ENCODE measurements at regions not wholly inside any gene's neighbourhood (a gene's known extent, or its start where the extent isn't known, plus 50 kb on each side); places are given as distances from the start of the nearest gene placed in this dataset.

DNA sequence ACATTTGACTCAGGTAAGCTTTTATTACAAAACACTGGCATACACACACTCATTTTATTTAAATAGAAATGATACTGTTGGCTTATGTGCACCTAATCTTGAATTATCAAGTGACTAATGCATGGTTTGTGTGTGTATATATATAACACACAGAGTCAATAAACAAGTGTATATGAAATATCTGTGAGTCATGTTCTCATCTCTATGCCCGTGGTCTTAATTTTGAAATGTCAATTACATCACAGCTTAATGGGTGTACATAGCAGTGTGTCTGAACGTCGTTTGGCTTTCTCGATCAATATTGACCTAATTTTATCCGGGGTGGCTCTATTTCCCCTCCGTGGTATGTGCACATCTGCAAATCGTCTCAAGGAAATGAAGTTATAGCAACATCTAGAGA is 104.0 kb upstream of the ZFP64 start:
- peaks cover 0 to 10% (median 6%) of the 10 kb centered on the region in 8 donors for H3K9me3 ChIP-seq
- 79 to 91% (median 86%) methylated on average over 7 of the region's 7 CpGs for WGBS, 5 donors
- DNase-seq: no peak
- H3K36me3 ChIP-seq: no peaks in the 10 kb centered on the region
- TF ChIP-seq, protein P1, sequence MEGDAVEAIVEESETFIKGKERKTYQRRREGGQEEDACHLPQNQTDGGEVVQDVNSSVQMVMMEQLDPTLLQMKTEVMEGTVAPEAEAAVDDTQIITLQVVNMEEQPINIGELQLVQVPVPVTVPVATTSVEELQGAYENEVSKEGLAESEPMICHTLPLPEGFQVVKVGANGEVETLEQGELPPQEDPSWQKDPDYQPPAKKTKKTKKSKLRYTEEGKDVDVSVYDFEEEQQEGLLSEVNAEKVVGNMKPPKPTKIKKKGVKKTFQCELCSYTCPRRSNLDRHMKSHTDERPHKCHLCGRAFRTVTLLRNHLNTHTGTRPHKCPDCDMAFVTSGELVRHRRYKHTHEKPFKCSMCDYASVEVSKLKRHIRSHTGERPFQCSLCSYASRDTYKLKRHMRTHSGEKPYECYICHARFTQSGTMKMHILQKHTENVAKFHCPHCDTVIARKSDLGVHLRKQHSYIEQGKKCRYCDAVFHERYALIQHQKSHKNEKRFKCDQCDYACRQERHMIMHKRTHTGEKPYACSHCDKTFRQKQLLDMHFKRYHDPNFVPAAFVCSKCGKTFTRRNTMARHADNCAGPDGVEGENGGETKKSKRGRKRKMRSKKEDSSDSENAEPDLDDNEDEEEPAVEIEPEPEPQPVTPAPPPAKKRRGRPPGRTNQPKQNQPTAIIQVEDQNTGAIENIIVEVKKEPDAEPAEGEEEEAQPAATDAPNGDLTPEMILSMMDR (IDR thresholded peaks at IDR 0.05 in 8 of 11, conservative IDR thresholded peaks at IDR 0.05 in 3 of 11): no peak
- H3K27me3 ChIP-seq (replicated peaks in 1 of 7): peaks cover 0 to 4% (median 0%) of the 10 kb centered on the region in 7 donors
- intact Hi-C loops (cut with DNase I; ENCODE audit: low total_unique reads): no loop called here
- no peak overlapping the region for H3K4me3 ChIP-seq
- no peak overlapping the region for H3K27ac ChIP-seq
- H3K4me1 ChIP-seq: no peaks in the 10 kb centered on the region

DNA sequence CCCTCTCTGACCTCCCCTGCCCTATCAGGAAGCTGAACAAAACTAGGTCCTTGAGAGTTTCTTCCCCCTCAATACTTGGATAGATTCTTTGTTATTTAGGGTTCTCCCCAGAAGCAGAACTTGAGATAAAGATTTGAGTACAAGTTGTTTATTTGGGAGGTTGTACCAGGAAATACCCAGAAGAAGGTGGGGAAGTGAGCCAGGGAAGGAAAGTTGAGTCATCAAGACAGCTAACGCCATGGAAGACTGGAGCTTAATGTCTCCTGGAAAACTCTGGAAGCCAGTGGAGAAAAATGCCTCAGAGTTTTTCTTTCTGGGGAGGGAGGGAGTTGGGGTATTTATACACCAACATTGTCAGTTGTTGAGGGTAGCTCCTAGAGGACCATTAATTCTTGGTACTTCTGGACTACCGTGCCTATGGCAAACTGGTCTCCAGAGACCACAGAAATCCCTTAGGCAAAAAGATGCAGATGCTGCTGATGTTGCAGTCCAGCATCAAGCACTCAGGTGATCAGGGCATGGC is 102.6 kb upstream of the ZFP64 start:
- peaks cover 0 to 4% (median 0%) of the 10 kb centered on the region in 7 donors for H3K27me3 ChIP-seq (replicated peaks in 1 of 7)
- no peaks in the 10 kb centered on the region for H3K36me3 ChIP-seq
- TF ChIP-seq, protein P1 (IDR thresholded peaks at IDR 0.05 in 8 of 11, conservative IDR thresholded peaks at IDR 0.05 in 3 of 11): no peak
- TF ChIP-seq POLR2A (IDR thresholded peaks at IDR 0.05): no peak
- no peak for TF ChIP-seq POLR2AphosphoS5 (IDR thresholded peaks at IDR 0.05)
- no peak for DNase-seq
- no peak overlapping the region for H3K4me3 ChIP-seq
- intact Hi-C loops (cut with DNase I; ENCODE audit: low total_unique reads): no loop called here
- peaks cover 0 to 10% (median 6%) of the 10 kb centered on the region in 8 donors for H3K9me3 ChIP-seq
- no peak overlapping the region for H3K27ac ChIP-seq
- H3K4me1 ChIP-seq: no peaks in the 10 kb centered on the region
- 53 to 92% (median 73%) methylated on average over 2 of the region's 2 CpGs for WGBS, 5 donors

DNA sequence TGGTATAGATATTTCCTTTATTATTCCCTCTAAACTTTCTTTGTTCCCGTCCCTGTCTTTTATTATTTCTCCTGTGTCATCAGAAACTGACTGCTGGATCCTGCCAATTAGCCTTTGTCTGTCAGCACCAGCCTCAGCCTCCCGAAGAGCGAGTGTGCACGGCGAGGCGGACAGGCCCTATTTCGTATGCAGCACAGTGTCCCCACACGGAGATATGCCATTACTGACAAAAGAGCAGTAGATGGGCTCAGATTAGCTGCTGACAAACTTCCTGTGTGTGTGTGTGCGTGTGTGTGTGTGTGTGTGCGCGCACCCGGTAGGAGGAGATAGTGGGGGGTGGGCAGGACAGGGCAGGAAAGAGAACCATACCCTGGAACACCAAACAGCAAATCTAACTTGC is 99.5 kb upstream of the ZFP64 start:
- H3K36me3 ChIP-seq: no peaks in the 10 kb centered on the region
- H3K4me3 ChIP-seq: no peak overlapping the region
- DNase-seq: no peak
- no peaks in the 10 kb centered on the region for H3K27me3 ChIP-seq (replicated peaks in 1 of 7)
- TF ChIP-seq, protein P1 (IDR thresholded peaks at IDR 0.05 in 8 of 11, conservative IDR thresholded peaks at IDR 0.05 in 3 of 11): no peak
- TF ChIP-seq POLR2A (IDR thresholded peaks at IDR 0.05): no peak
- TF ChIP-seq POLR2AphosphoS5 (IDR thresholded peaks at IDR 0.05): no peak
- intact Hi-C loops (cut with DNase I; ENCODE audit: low total_unique reads): no loop called here
- H3K27ac ChIP-seq: no peak overlapping the region
- WGBS, 5 donors: 79 to 91% (median 84%) methylated on average over 12 of the region's 12 CpGs
- peaks cover 0 to 10% (median 6%) of the 10 kb centered on the region in 8 donors for H3K9me3 ChIP-seq
- no peaks in the 10 kb centered on the region for H3K4me1 ChIP-seq

DNA sequence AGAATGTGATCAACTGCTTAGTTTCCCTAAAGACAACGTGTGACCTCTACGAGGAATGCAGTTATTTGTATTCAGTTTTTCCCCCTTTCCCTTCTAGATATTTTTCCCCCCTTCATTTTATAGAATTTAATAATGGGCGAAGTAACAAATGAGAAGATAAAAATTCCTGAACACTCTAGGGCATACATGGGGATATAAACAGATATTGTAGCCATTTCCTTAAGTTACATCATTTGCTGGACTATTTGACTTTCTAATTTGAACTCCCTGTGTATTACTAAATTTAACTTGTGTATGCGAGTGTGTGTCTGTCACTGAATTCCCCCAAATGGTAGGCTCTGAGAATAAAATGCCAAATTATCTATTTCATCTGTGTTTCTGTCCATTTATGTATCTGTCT is 99.0 kb upstream of the ZFP64 start:
- Histone ChIP-seq H3K4me1 (no peaks in the 10 kb centered on the region), H3K36me3 (no peaks in the 10 kb centered on the region), H3K27ac (no peak overlapping the region), H3K27me3 (replicated peaks in 1 of 7) (peaks cover 0 to under 1% (median 0%) of the 10 kb centered on the region in 7 donors), H3K9me3 (peaks cover 0 to 10% (median 6%) of the 10 kb centered on the region in 8 donors), H3K4me3 (no peak overlapping the region)
- 78 to 87% (median 84%) methylated on average over 4 of the region's 4 CpGs for WGBS, 5 donors
- intact Hi-C loops (cut with DNase I; ENCODE audit: low total_unique reads): no loop called here
- no peak for TF ChIP-seq POLR2AphosphoS5 (IDR thresholded peaks at IDR 0.05)
- TF ChIP-seq POLR2A (IDR thresholded peaks at IDR 0.05): no peak
- TF ChIP-seq, protein P1 (IDR thresholded peaks at IDR 0.05 in 8 of 11, conservative IDR thresholded peaks at IDR 0.05 in 3 of 11): no peak
- no peak for DNase-seq

All from spleen (tissue), 11 donors.